ENCODE measurements at regions not wholly inside any gene's neighbourhood (a gene's known extent, or its start where the extent isn't known, plus 50 kb on each side); places are given as distances from the start of the nearest gene placed in this dataset.

GRCh38 chr1:194394676-194395075 is 1208.3 kb upstream of the B3GALT2 start:
- no peak overlapping the region for H3K4me3 ChIP-seq
- peaks cover 0 to 5% (median 0%) of the 10 kb centered on the region in 4 donors for H3K4me1 ChIP-seq
- no peak overlapping the region for H3K27ac ChIP-seq
- DNase-seq (ENCODE audit: low spot score in 2 of 2): no peak
- H3K9me3 ChIP-seq: no peaks in the 10 kb centered on the region
- 31 to 38% methylated on average over 1 of the region's 1 CpG for WGBS, 2 donors
- TF ChIP-seq EP300 (IDR thresholded peaks at IDR 0.05) (no peak), POLR2A (IDR thresholded peaks at IDR 0.05) (no peak), CTCF (IDR thresholded peaks at IDR 0.05) (no peak)
- H3K36me3 ChIP-seq: no peaks in the 10 kb centered on the region
- H3K27me3 ChIP-seq: no peaks in the 10 kb centered on the region

- H3K4me1 ChIP-seq: no peaks in the 10 kb centered on the region
- no peak for DNase-seq (ENCODE audit: low spot score in 2 of 2)
- H3K27ac ChIP-seq: no peak overlapping the region
- no peak overlapping the region for H3K4me3 ChIP-seq
- no peaks in the 10 kb centered on the region for H3K9me3 ChIP-seq
- no peaks in the 10 kb centered on the region for H3K36me3 ChIP-seq
- TF ChIP-seq POLR2A (IDR thresholded peaks at IDR 0.05): no peak
- TF ChIP-seq EP300 (IDR thresholded peaks at IDR 0.05): no peak
- no peak for TF ChIP-seq CTCF (IDR thresholded peaks at IDR 0.05)
- H3K27me3 ChIP-seq: no peaks in the 10 kb centered on the region
Observed at GRCh38 chr1:194387531-194387930, 1201.1 kb upstream of the B3GALT2 start.

GRCh38 chr1:194378517-194378916 is 1192.1 kb upstream of the B3GALT2 start:
- TF ChIP-seq EP300 (IDR thresholded peaks at IDR 0.05) (no peak), CTCF (IDR thresholded peaks at IDR 0.05) (no peak), POLR2A (IDR thresholded peaks at IDR 0.05) (no peak)
- no peaks in the 10 kb centered on the region for H3K9me3 ChIP-seq
- H3K27me3 ChIP-seq: no peaks in the 10 kb centered on the region
- H3K36me3 ChIP-seq: no peaks in the 10 kb centered on the region
- H3K4me3 ChIP-seq: no peak overlapping the region
- H3K27ac ChIP-seq: no peak overlapping the region
- DNase-seq (ENCODE audit: low spot score in 2 of 2): no peak
- H3K4me1 ChIP-seq: no peaks in the 10 kb centered on the region

- Histone ChIP-seq H3K4me1 (no peaks in the 10 kb centered on the region), H3K27me3 (no peaks in the 10 kb centered on the region), H3K9me3 (no peaks in the 10 kb centered on the region), H3K27ac (no peak overlapping the region), H3K4me3 (no peak overlapping the region), H3K36me3 (no peaks in the 10 kb centered on the region)
- no peak for DNase-seq (ENCODE audit: low spot score in 2 of 2)
- TF ChIP-seq POLR2A (IDR thresholded peaks at IDR 0.05): no peak
- TF ChIP-seq EP300 (IDR thresholded peaks at IDR 0.05): no peak
- no peak for TF ChIP-seq CTCF (IDR thresholded peaks at IDR 0.05)
- WGBS, 2 donors: 93 to 94% methylated on average over 6 of the region's 6 CpGs
Observed at GRCh38 chr1:194374649-194375048, 1188.2 kb upstream of the B3GALT2 start.

- no peak for TF ChIP-seq CTCF (IDR thresholded peaks at IDR 0.05)
- no peak for TF ChIP-seq POLR2A (IDR thresholded peaks at IDR 0.05)
- TF ChIP-seq EP300 (IDR thresholded peaks at IDR 0.05): no peak
- no peak for DNase-seq (ENCODE audit: low spot score in 2 of 2)
- H3K36me3 ChIP-seq: no peaks in the 10 kb centered on the region
- no peaks in the 10 kb centered on the region for H3K9me3 ChIP-seq
- WGBS, 2 donors: 47 to 61% methylated on average over 2 of the region's 2 CpGs
- H3K4me3 ChIP-seq: no peak overlapping the region
- no peaks in the 10 kb centered on the region for H3K4me1 ChIP-seq
- H3K27ac ChIP-seq: no peak overlapping the region
- H3K27me3 ChIP-seq: no peaks in the 10 kb centered on the region
Observed at GRCh38 chr1:194372266-194372665, 1185.9 kb upstream of the B3GALT2 start.
